NOMO-1 treated with DMSO at 0.1 percent for 48 hours (cell line): ENCODE measurements at regions not wholly inside any gene's neighbourhood (a gene's known extent, or its start where the extent isn't known, plus 50 kb on each side); places are given as distances from the start of the nearest gene placed in this dataset.

Experiments used
- DNase-seq: peaks from one replicate; lab custom pipeline; 2025; ENCODE audit not compliant: unreplicated experiment; lab: John Stamatoyannopoulos, UW

DNA sequence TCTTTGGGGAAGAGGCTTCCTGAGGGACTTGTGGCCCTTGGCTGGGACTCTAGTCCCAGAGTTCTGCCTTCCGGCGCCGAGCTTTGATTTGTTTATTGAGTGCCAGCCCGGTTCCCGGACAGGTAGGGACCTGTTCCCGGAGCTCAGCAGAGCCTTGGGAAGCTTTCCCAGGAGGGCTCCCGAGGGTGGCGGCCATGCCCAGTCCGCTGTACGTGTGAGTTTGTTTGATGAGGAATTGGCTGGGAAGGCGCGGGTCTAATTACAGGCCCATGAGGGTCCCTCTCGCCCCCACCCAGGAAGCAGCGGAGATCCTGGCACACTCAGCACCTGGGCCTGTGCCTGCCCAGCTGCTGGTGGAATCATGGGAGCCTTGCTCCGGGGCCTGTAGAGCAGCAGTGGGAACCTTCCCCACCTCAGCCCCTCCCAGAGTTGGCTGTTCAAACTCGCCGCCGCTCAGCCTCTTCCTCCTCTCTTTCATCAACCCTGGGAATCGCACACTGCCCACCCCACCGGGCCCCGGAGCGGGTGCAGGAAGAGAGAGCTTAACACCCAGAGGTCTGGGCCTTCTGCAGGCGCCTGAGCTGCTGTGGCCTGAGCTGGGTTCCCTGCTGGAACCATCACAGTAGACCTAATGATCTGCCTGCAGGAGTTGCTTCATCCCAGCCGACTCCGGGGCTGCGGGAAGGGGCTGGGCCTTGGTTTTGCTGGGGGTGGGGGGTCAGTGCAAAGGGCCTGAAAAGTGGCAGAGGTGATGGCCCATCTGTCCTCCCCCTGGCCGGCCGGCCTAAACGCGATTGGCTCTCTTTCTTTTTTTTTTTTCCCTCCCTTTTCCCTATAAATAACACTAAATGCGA lies 313.7 kb downstream of the SEC14L1 start:
- DNase-seq, result no peak

DNA sequence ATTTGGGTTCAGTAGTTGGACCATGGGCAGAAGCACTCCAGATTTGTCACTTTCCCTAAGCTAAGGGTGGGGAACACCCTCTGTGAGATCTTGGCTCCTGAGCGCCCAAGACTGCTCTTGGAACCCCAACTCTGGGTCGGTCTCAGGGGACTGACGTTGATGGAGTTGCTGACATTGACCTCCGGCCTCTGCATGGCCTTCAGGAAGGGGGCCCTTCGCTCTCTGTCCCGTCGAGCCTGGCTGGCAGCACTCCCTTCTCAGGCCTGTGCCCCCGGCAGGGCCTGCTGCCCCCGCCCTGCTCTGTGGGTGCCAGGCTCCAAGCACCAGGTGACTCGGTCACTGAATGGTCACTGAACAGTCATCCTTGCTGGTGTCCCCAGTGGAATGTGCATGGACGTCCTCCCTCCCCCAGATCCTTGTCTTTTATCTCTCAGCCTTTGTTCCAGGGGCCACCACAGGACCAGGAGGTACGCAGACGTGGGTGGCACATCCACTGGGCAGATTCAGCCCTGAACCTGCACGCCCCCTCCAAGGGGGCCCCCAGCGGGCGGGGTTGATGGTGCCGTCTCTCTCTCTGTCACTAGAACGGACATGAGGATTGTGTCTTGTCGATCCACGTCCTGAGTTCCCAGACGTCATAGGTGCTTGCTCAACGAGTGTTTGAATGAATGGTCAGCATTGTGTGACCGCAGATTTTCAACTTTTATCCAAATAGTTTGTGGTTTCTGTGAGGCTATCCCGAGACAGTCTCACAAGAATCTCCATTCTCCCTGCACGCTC lies 314.5 kb downstream of the SEC14L1 start:
- DNase-seq, result no peak

DNA sequence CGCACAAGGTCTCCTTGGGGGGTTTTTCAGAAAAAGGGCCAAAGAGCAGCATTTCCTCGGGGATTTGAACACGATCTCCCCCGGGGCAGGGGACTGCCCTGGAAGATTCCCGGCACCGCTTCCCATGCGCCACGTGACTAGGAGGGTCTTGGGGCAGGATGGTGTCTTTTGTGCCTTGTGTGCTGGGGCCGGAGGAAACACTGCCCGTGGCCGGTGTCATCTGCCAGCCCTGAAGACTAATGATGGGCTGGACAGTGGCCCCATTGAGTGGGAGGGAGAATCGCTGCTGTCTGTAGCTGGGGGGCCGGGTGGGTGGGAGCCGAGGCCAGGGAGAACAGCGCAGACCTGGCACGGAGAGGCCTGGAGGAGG lies 315.1 kb downstream of the SEC14L1 start:
- no peak for DNase-seq

DNA sequence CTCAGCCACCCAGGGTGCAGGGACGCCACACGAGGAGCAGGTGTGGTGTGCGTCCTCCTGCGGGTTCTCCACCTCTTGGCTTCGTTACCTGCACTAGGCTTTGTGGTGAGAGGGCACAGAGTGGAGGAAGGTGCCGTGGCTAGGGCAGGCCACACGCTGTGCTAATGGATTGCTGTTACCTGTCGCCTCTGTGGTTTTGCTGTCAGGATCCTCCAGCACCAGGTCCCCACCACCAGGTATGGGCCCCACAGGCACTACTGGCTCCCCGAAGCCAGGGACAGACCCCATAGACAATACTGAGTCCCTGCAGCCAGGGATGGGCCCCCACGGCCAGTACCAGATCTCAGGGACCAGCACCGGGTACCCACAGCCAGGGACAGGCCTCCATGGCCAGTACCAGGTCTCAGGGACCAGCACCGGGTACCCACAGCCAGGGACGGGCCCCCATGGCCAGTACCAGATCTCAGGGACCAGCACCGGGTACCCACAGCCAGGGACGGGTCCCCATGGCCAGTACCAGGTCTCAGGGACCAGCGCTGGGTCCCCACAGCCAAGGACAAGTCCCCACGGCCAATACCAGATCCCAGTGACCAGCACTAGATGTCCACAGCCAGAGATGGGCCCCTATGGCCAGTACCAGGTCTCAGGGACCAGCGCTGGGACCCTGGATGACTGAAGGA lies 315.6 kb downstream of the SEC14L1 start:
- no peak for DNase-seq

DNA sequence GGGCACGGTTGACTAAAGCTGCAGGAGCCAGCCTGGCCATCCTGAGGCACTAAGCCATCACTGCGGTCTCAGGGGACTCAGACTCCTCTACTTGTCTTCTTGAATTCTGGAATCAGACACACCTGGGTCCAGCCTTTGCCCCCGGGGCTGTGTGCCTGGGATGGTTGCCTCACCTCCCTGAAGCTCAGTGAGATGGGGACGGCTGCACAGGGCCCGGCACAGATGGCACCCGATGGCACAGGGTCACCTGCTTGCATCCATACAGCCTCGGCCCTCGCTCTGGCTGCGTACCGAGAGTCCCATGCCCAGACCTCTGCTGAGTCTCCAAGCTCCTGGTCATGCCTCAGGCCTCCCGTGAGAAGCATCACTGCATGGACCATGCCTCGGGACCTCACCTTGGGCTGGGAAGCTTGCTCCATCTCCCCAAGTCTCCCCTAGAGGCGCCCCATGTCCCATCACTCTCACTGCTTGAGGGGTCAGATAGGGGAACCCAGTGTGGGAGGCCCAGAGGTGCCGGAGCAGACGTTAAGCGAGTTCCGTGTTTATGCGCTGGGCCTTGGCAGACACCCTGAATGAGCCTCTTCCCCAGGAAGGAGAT lies 316.3 kb downstream of the SEC14L1 start:
- DNase-seq, result no peak

DNA sequence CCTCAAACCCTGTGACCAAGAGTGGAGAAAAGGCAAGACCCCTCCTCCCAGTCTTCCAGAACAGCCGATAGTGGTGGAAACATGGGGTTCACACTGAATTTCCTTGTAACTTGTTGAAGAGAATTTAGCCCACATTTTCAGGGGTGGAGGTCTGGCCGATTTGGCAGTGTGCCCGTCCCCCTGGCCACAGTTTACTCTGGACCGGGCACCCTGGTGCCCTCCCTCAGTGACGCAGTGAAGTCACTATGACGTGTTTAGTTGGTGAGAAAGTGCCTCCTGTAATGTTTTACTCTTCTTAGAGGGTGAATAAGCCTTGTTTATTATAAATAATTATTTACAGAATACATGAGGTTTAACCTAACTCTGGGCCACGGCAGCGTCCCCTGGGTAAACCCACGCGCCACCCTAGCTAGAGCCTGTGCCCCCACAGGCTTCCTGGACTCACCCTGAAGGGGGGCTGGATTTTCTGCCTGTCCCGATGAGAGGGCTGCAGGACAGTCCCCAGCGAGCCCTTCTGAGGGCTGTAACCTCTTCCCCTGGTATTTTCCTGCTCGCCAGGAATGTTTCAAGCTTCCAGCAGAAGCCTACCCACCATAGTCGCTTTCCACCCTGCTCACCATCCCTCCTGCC lies 316.9 kb downstream of the SEC14L1 start:
- no peak for DNase-seq

DNA sequence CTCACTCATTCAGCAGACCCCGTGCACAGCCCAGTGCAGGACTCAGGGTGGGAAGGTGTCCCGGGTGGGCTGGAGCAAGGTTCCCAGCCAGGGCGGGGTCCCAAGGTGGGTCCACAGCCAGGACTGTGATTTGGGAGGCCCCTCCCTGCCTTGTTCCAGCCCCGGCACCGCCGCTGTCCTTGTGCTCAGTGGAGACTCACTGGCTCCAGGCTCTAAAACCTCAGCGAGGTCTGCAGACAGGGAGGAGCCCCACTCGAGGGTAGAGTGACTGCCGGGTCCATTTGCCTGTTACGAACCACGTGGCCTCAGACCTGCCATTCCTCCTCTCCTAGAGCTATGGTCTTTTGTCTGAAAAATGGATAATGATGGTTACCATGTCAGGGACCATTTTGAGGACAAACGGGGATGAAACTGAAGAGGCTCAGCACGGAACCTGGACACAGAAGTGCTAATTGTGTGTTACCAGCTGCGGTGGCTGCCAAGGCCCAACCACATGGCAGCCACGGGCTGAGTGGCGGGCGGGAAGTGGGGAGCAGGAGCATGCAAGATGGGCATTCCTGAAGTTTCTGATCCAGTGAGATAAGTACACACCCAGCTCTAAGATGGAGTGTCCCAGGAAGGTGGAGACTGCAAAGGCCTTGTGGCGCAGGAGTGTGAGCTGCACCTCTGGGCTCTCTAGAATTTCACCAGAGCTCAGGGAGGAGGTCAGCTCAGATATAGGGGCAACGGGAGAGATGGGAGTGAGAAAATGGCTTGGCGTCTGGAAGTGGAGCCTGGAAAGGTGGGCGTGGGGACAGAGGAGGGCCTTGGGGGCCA lies 317.6 kb downstream of the SEC14L1 start:
- no peak for DNase-seq

DNA sequence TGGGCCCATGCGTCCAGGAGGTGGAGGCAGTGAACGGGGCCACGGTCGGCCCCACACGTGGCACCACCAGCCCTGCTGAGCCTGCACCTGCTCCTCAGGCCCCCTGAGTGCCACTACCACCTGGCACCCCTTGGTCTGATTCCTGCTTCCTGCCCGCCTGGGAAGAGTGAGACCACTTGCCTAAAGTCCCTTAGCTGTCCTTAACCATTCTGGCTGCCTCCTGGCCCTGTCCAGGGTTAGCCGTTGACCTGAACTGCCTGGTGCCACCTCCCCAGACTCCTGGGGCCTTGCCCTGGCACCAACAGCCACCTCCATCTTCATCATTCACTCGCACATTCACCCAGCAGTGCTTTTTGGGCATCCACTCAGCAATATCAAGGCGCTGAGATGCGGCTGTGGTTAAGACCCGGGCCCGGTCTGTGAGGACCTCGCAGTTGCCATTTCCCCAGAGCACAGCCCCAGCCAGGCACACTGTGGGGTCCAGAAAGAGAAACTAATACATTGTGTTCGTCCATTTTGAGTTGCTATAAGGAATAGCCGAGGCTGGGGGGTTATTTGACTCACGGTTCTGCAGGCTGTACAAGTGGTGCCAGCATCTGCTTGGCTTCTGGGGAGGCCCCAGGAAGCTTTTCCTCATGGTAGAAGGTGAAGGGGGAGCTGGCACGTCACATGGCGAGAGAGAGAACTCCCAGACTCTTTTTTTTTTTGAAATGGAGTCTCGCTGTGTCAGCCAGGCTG lies 318.4 kb downstream of the SEC14L1 start:
- DNase-seq, result no peak

DNA sequence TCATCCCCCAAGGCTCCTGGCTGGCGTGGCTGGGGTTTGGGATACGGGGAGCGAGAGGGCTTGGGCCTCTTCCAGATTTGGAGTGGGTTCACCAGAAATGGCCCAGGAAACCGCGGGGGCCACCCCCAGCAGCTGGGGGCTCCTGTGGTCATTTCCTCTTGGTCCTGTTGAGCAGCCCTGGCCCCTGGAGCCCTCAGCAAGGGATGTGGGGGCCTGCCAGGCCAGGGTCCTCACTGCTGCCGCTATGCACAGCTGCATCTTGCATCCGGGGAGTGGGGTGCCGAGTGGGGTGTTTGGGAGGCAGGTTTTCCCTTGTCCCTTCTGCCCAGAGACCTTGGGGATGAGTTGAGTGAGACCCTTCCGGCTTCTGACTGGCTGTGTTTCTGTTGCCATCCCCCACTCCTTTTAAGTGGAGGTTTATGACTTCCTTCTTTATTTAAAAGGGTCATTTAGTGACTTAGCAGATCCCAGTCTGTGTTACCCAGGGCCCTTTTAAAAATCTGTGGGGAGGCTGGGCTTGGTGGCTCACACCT lies 319.8 kb downstream of the SEC14L1 start:
- peak; percentile 85 for DNase-seq

DNA sequence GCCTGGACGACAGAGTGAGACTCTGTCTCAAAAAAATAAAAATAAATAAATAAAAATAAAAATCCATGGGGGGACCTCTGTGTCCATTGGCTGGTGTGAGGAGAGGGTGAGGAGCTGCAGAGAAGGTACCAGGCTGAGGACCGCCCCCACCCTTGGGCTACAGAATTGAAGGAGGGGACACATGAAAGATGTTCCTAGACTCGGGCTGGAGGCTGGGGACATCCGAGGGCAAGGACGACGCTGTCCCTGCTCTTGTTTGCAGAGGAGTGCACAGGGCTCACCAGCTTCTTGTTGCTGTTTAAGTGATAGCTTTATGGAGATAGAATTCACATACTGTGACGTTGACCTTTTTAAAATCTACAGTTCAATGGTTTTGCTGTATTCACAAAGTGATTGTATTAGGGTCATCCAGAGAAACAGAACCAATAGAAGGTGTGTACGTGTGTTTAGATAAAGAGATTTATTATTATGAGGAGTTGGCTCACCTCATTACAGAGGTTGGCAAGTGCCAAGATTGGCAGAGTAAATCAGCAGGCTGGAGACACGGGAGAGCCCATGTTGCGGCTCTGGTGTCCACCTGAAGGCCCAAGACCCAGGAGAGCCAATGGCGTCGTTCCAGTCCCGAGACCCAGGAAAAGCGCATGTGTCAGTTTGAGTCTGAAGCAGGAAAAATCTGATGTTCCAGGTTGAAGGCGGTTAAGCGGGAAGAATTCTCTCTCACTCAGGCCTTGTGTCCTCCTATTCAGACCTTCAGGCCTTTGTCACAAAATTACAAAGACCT lies 320.7 kb downstream of the SEC14L1 start:
- no peak for DNase-seq

DNA sequence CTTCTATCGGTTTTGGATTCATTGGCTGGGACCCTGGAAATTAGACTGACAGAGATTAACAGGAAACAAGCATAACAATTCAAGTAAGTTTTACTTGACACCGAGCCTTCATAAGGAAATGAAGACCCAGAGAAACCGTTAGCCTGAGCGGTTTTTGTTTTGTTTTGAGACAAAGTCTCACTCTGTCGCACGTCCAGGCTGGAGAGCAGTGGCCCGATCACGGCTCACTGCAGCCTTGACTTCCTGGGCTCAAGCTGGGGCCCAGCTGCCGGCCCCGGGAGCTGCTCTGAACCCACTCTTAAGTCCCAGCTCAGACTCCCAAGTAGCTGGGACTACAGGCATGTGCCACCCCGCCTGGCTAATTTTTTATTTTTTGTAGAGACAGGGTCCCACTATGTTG lies 321.3 kb downstream of the SEC14L1 start:
- no peak for DNase-seq

DNA sequence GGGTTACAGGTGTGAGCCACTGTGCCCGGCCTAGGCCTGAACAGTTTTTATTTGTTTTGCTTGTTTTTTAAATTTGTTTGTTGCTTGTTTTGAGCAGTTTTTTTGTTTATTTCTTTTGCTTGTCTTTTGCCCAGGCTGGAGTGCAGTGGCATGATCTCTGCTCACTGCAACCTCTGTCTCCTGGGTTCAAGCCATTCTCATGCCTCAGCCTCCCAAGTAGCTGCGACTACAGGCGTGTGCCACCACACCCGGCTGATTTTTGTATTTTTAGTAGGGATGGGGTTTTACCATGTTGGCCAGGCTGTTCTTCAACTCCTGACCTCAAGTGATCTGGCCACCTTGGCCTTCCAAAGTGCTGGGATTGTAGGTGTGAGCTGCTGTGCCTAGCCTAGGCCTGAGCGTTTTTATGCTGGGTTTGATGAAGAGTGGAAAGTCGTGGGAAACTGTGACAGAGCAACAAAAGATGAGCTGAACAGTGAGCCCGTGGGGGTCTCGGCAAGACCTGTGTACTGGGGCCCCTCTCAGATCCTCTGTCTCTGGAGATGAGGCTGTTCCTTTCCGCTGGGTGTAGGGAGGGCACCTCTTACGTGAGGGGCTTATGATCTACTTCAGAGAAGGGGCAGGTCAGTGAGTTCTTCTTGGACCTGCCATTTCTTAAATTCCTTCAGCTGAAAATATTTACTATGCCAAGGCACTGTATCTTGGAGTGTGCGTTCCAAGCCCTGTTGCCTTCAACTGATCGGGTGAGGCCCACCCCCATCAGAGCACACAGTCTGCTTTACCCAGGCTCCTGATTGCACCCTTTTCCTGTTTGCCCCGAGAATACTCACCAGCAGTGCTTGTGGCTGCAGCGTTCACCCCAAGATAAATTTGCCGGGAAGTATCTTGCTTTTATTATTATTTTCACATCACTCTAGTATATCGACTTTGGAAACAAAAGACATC lies 322.1 kb downstream of the SEC14L1 start:
- DNase-seq, result no peak

DNA sequence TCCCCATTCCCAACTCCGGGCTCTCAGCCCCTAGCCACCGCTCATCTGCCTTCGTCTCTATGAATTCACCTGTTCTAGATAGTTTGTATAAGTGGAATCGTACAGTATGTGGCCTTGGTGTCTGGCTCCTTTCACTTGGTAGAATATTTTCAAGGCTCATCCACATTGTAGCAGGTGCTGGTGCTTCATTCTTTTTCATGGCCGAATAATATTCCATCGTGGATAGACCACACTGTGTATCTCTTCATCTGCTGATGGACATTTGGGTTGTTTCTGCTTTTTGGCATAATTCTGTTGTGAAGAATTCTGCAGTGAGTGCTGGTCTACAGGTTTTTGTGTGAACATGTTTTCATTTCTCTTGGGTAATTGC lies 324.2 kb downstream of the SEC14L1 start:
- no peak for DNase-seq

DNA sequence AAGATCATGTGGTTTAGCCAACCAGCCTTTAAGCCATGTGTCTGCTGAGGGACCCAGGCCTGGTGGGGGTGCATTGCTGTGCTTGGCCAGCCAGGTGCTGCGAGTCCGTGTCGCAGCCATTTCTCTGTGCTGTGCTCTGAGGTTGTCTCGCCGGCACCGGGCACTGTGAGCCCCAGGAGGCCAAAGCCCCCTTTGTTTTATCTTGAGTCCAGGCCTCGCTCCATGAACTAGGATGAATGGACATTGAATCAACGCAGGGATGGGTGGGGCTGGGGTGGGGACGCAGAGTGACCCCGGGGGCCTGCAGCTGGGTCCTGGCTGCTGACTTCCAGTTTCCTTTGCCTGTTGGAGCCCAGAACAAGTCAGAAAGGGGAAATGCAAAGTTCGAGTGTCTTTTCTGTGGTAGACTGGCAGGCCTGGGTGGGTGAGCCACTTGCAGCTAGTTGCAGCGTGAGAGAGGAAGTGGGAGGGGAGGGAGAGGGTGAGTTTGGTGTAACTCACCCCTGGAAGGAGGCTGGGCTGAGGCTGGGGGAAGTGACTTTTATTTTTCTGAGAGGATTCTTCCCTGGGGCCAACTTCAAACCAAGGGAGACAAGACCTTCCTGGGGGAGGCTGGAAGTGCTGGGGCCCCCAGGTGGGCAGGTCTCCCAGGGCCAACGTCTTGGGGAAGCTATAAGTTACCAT lies 324.7 kb downstream of the SEC14L1 start:
- peak; percentile 98 for DNase-seq

DNA sequence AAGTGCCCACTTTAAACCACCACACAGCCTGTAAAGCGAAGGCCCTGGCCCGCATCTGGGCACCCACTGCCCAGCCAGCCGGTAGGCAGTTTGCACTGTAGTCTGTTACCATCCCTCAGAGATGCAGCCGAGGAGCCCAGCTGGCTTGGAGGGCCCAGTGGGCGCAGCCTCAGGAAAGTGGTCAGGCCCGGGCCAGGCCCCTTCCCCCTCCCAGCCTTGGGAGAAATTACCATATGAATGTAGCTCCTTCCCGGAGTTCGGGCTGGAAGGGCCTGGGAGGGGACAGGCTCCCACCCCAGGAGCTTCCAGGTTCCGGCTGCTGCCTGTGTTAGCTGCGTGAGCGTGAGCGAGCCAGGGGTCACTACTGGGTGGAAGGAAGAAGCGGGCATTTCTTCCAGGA lies 325.4 kb downstream of the SEC14L1 start:
- DNase-seq, result no peak

DNA sequence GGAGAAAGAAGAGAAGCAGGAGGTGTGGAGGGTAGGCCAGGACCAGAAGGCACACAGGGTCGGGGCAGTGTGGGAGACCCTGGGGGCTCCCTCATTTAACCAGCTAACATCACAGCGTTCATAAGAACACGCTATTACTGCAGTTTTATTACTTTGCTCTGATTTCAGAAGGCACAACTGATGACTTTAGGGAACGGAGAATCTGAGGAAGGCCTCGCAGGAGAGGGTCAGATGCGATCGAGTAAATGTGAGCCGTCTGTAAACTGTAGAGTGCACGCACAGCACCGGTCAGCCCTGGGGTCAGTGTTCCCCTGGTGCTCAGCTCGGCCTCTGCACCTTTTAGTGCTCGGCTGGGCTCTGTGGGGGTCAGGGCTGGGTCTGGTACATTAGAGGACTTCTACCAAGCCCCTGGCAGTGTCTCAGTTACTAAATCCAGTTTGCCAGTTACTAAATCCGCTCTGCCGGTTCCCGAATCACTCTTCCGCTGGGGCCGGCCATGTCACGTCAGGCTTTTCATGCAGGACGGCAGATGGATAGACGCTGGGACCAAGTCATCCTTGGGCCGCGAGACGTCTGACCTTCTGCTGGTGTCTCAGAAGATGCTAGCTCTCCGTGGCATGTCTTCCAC lies 325.9 kb downstream of the SEC14L1 start:
- no peak for DNase-seq
